ENCODE measurements at regions not wholly inside any gene's neighbourhood (a gene's known extent, or its start where the extent isn't known, plus 50 kb on each side); places are given as distances from the start of the nearest gene placed in this dataset.
"Not testable (repeated sequence)": the region's sequence is repeated elsewhere in the genome, so short reads cannot be mapped to it uniquely, and the experiment has no call there.

DNA sequence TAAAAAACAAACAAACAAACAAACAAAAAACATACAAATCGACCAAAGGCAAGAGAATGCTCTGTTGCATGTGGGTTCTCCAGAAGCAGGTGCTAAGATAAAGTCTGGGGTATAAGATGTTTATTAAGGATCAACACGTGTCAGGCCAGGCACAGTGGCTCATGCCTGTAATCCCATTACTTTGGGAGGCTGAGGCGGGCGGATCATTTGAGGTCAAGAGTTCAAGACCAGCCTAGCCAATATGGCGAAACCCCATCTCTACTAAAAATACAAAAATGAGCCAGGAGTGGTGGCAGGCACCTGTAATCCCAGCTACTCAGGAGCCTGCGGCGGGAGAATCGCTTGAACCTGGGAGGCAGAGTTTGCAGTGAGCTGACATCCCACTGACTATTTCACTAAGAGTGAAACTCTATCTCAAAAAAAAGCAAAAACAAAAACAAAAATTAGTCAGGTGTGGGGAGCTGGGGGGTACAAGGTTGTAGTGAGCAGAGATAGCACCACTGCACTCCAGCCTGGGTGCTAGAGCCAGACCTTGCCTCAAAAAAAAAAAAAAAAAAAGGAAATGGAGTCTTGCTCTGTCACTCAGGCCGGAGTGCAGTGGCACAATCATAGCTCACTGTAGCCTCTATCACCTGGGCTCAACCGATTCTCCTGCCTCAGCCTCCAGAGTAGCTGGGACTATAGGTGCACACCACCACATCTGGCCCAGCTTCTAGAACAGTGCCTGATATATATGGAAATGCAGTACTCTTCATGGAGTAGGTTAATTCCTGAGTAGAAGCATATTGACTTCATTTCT is 86.8 kb upstream of the JARID2 start:
- DNase-seq (ENCODE audit: low spot score) = no peak
- no peak for TF ChIP-seq CTCF (IDR thresholded peaks at IDR 0.05; ENCODE audit: extremely low read depth, insufficient read depth, missing control alignments)
- in situ Hi-C loops (cut with MboI; ENCODE audit: low pct_unique_long_range_greater_than_20kb, low sequenced_read_pairs, unreplicated experiment) = no loop called here

DNA sequence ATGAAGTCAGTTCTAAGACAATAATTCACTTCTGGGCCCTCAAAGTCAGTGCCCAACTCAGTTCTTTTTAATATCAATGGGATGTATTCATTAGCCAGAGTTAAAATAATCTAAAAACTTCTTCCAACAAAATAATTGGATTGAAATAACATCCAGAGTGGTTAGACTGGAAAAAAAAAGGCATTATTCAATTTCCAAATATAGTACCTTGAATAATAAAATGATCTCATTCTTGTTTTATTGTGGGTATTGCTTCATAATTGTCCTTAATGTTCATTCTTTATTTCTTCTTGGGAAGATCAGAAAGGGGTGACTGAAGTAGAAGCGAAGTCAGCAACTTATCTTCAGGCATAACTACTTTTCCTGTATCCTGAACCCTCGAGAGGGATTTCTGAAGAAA is 85.1 kb upstream of the JARID2 start:
- no peak for TF ChIP-seq CTCF (IDR thresholded peaks at IDR 0.05; ENCODE audit: extremely low read depth, insufficient read depth, missing control alignments)
- DNase-seq (ENCODE audit: low spot score) = no peak
- in situ Hi-C loops (cut with MboI; ENCODE audit: low pct_unique_long_range_greater_than_20kb, low sequenced_read_pairs, unreplicated experiment) = no loop called here

GRCh38 chr6:15164855-15165254 is 81.0 kb upstream of the JARID2 start:
- in situ Hi-C loops (cut with MboI; ENCODE audit: low pct_unique_long_range_greater_than_20kb, low sequenced_read_pairs, unreplicated experiment); DNase-seq (ENCODE audit: low spot score): not testable (repeated sequence)

DNA sequence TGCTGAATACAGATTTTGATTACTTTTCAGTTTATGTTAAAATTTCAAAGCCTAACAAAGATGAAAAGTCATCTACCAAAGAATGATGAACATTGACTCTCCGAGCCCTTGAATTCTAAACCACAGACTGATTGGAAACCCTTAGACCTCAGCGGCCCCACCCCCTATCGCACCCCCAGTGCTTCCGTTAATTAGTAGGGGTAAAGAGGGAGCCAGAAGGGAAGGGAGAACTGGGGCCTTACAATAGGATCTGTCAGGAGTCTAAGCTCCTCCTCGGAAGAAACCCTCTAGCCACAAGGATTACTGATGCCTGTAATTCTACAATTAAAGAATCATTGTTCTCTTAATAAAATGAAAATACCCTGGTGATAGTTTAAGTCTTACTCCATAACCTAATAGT is 79.7 kb upstream of the JARID2 start:
- in situ Hi-C loops (cut with MboI; ENCODE audit: low pct_unique_long_range_greater_than_20kb, low sequenced_read_pairs, unreplicated experiment) = no loop called here
- TF ChIP-seq CTCF (IDR thresholded peaks at IDR 0.05; ENCODE audit: extremely low read depth, insufficient read depth, missing control alignments) = no peak
- DNase-seq (ENCODE audit: low spot score) = no peak

DNA sequence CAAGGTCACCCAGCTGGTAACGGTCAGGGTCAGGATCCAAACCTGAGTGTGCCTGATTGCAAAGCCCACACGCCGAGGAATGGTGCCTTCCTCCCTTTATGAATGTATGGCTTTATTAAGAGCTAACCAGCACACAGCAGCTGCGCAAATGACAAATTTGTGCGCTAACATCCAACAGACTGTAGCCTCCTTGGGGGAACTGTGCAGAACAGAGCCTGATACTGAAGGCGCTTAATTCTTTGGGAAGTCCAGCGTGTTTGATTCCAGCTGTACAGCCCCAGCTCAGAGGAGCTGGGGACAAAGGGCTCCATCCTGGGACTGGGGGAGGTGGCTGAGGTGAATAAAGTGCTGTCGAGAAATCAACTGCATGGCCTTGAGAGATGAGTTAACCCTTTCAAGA is 75.7 kb upstream of the JARID2 start:
- no peak for DNase-seq (ENCODE audit: low spot score)
- in situ Hi-C loops (cut with MboI; ENCODE audit: low pct_unique_long_range_greater_than_20kb, low sequenced_read_pairs, unreplicated experiment) = no loop called here
- TF ChIP-seq CTCF (IDR thresholded peaks at IDR 0.05; ENCODE audit: extremely low read depth, insufficient read depth, missing control alignments) = no peak

- DNase-seq (ENCODE audit: low spot score) = no peak
- TF ChIP-seq CTCF (IDR thresholded peaks at IDR 0.05; ENCODE audit: extremely low read depth, insufficient read depth, missing control alignments) = no peak
- in situ Hi-C loops (cut with MboI; ENCODE audit: low pct_unique_long_range_greater_than_20kb, low sequenced_read_pairs, unreplicated experiment) = no loop called here
Measured at GRCh38 chr6:15171026-15171425, 74.8 kb upstream of the JARID2 start.

GRCh38 chr6:15176816-15177370 is 69.0 kb upstream of the JARID2 start:
- TF ChIP-seq CTCF (IDR thresholded peaks at IDR 0.05; ENCODE audit: extremely low read depth, insufficient read depth, missing control alignments) = no peak
- no peak for DNase-seq (ENCODE audit: low spot score)
- in situ Hi-C loops (cut with MboI; ENCODE audit: low pct_unique_long_range_greater_than_20kb, low sequenced_read_pairs, unreplicated experiment) = no loop called here

Measured in GM13977 (cell line).